Naive thymus-derived CD4-positive, alpha-beta T cell (primary cell): ENCODE measurements at regions not wholly inside any gene's neighbourhood (a gene's known extent, or its start where the extent isn't known, plus 50 kb on each side); places are given as distances from the start of the nearest gene placed in this dataset. TPM values are rescaled to one million over a fixed set of nuclear protein-coding genes. Genes with fewer than 3 reads are reported as not detected.

Source experiments
- ATAC-seq: fragments of 150-1000 bp; cut with Tn5 transposase; 2 replicates; pipeline ENCODE4 v1.10.0; 2021; ENCODE audit warnings: mild to moderate bottlenecking, moderate library complexity
- CTCF ChIA-PET: fragments of 350-600 bp; sonication (Branson Sonifier 250); formaldehyde crosslinking; loops from one replicate; lab custom pipeline; 2021; ENCODE audit warnings: antibody characterized with exemption; lab: Charles Lee
- POLR2A ChIA-PET: fragments of 350-600 bp; sonication (Branson Sonifier 250); formaldehyde crosslinking; loops from one replicate; lab custom pipeline; 2021; ENCODE audit warnings: antibody characterized with exemption, inconsistent platforms; lab: Charles Lee
- DNase-seq, 9 donors: peaks; one replicate each; pipeline versions ENCODE4 v3.0.0 to v3.0.0-alpha.2; 2020 to 2022; ENCODE audit warnings: mixed read lengths in 1 of 9
- H3K27ac ChIP-seq: one replicate; pipeline ENCODE4 v1.7.0; 2013; ENCODE audit warnings: mild to moderate bottlenecking, low read depth, low read length, moderate library complexity
- H3K27me3 ChIP-seq, 2 donors: one replicate each; pipeline ENCODE4 v1.7.0; 2013; ENCODE audit warnings: low read length in 2 of 2, mild to moderate bottlenecking in 2 of 2, moderate library complexity in 2 of 2; ENCODE audit not compliant: control insufficient read depth in 2 of 2, insufficient read depth in 2 of 2
- H3K36me3 ChIP-seq, 3 experiments: 1 replicate in 2 of 3; 2 replicates in 1 of 3; pipeline ENCODE4 v1.7.0; 2013; ENCODE audit warnings: low read length in 3 of 3, mild to moderate bottlenecking in 3 of 3, moderate library complexity in 1 of 3; ENCODE audit not compliant: insufficient read depth in 3 of 3, control insufficient read depth in 2 of 3
- H3K4me1 ChIP-seq, 2 donors: one replicate each; pipeline ENCODE4 v1.7.0; 2013; ENCODE audit warnings: low read length in 2 of 2, mild to moderate bottlenecking in 2 of 2, moderate library complexity in 1 of 2; ENCODE audit not compliant: control insufficient read depth in 2 of 2, insufficient read depth in 2 of 2
- H3K4me3 ChIP-seq: 2 replicates; pipeline ENCODE4 v1.7.0; 2013; ENCODE audit warnings: mild to moderate bottlenecking, low read length
- H3K9me3 ChIP-seq, 3 experiments: 1 replicate in 2 of 3; 2 replicates in 1 of 3; pipeline ENCODE4 v1.7.0; 2013; ENCODE audit warnings: low read length in 3 of 3; ENCODE audit not compliant: control insufficient read depth in 2 of 3
- H3K27ac Mint-ChIP-seq, 9 donors: one replicate each; pipeline ENCODE4 v1.8.0; 2020 to 2022; ENCODE audit warnings: mixed read lengths in 9 of 9, mild to moderate bottlenecking in 8 of 9, moderate library complexity in 5 of 9, inconsistent platforms in 2 of 9
- H3K27me3 Mint-ChIP-seq, 5 donors: one replicate each; pipeline ENCODE4 v1.8.0; 2021 to 2022; ENCODE audit warnings: mixed read lengths in 5 of 5, mild to moderate bottlenecking in 1 of 5
- H3K36me3 Mint-ChIP-seq, 5 donors: one replicate each; pipeline ENCODE4 v1.8.0; 2020 to 2022; ENCODE audit warnings: mixed read lengths in 5 of 5, mild to moderate bottlenecking in 3 of 5, inconsistent platforms in 1 of 5
- H3K4me1 Mint-ChIP-seq, 7 donors: one replicate each; pipeline ENCODE4 v1.8.0; 2020 to 2022; ENCODE audit warnings: mixed read lengths in 7 of 7, mild to moderate bottlenecking in 3 of 7, inconsistent platforms in 1 of 7
- H3K4me3 Mint-ChIP-seq, 10 donors: one replicate each; pipeline ENCODE4 v1.8.0; 2020 to 2022; ENCODE audit warnings: mild to moderate bottlenecking in 10 of 10, mixed read lengths in 10 of 10, moderate library complexity in 6 of 10, inconsistent platforms in 2 of 10
- H3K9me3 Mint-ChIP-seq, 11 donors: one replicate each; pipeline ENCODE4 v1.8.0; 2020 to 2022; ENCODE audit warnings: mixed read lengths in 11 of 11, mild to moderate bottlenecking in 4 of 11, inconsistent platforms in 1 of 11, moderate library complexity in 1 of 11
- intact Hi-C, 2 donors: fragments of 100-400 bp; cut with micrococcal nuclease; formaldehyde crosslinking; loops; one replicate each; pipeline ENCODE4 v1.15.1; 2023
- microRNA-seq: library from miRNA; unstranded; fragments of <30 nt; microRNA quantifications from one replicate; pipeline ENCODE4 v1.2.0, GENCODE V29; 2022; ENCODE audit warnings: borderline microRNAs expressed

- CTCF ChIA-PET: interaction anchor here (0.7 kb wide), 1 partner anchor 1381 kb away, joined by 3 read pairs; no protein-coding TSS in a partner anchor
- H3K4me3 ChIP-seq: no peak overlapping the region
- ATAC-seq (no peak), DNase-seq (no peak)
- intact Hi-C loops: loop anchor here in 1 of 2 donors (5.0 kb wide), 1 partner anchor 1384 kb away; no protein-coding TSS in a partner anchor
- Mint-ChIP-seq H3K4me1 (no peaks in the 10 kb centered on the region), H3K4me3 (no peak overlapping the region), H3K36me3 (no peaks in the 10 kb centered on the region), H3K27me3 (peaks cover 0 to 5% (median 0%) of the 10 kb centered on the region in 5 donors), H3K27ac (no peak overlapping the region), H3K9me3 (peaks cover 0 to 3% (median 0%) of the 10 kb centered on the region in 11 donors)
- POLR2A ChIA-PET: no interaction called here
- H3K9me3 ChIP-seq: no peaks in the 10 kb centered on the region
- no peaks in the 10 kb centered on the region for H3K36me3 ChIP-seq
- no peaks in the 10 kb centered on the region for H3K27me3 ChIP-seq
- H3K4me1 ChIP-seq: no peaks in the 10 kb centered on the region
- H3K27ac ChIP-seq: no peak overlapping the region
Measured at GRCh38 chr2:56133441-56133840, 50.3 kb upstream of the CCDC85A start.

- Mint-ChIP-seq H3K9me3 (peaks cover 0 to 4% (median 0%) of the 10 kb centered on the region in 11 donors), H3K4me1 (no peaks in the 10 kb centered on the region), H3K27ac (no peak overlapping the region), H3K36me3 (no peaks in the 10 kb centered on the region), H3K27me3 (peaks cover 0 to 5% (median 0%) of the 10 kb centered on the region in 5 donors), H3K4me3 (no peak overlapping the region)
- CTCF ChIA-PET: no interaction called here
- no peak overlapping the region for H3K4me3 ChIP-seq
- H3K36me3 ChIP-seq: no peaks in the 10 kb centered on the region
- no peak for DNase-seq
- POLR2A ChIA-PET: no interaction called here
- H3K27ac ChIP-seq: no peak overlapping the region
- intact Hi-C loops: loop anchor here in 1 of 2 donors (5.0 kb wide), 1 partner anchor 1383 kb away; no protein-coding TSS in a partner anchor
- H3K27me3 ChIP-seq: no peaks in the 10 kb centered on the region
- H3K4me1 ChIP-seq: no peaks in the 10 kb centered on the region
- no peaks in the 10 kb centered on the region for H3K9me3 ChIP-seq
- no peak for ATAC-seq
Measured at GRCh38 chr2:56133931-56134629, 49.7 kb upstream of the CCDC85A start.

Small RNA genes in the stretch of these regions (microRNA-seq; reads per million reads assigned to microRNA genes)
- gene MIR216A: not detected
- not detected for gene MIR216B
- not detected for gene MIR217
